GM21723 (cell line): ENCODE measurements at regions not wholly inside any gene's neighbourhood (a gene's known extent, or its start where the extent isn't known, plus 50 kb on each side); places are given as distances from the start of the nearest gene placed in this dataset.

ENCODE experiments used
- ATAC-seq: cut with Tn5 transposase; IDR thresholded peaks from one replicate; pipeline ENCODE4 v1.9.1; 2021; ENCODE audit warnings: mild to moderate bottlenecking, moderate library complexity; ENCODE audit not compliant: unreplicated experiment

- ATAC-seq, result no peak
These were observed 373.2 kb upstream of the FIGN start for GRCh38 chr2:164109006-164109405.

- no peak for ATAC-seq
These were observed 367.5 kb upstream of the FIGN start for GRCh38 chr2:164103271-164103670.

DNA sequence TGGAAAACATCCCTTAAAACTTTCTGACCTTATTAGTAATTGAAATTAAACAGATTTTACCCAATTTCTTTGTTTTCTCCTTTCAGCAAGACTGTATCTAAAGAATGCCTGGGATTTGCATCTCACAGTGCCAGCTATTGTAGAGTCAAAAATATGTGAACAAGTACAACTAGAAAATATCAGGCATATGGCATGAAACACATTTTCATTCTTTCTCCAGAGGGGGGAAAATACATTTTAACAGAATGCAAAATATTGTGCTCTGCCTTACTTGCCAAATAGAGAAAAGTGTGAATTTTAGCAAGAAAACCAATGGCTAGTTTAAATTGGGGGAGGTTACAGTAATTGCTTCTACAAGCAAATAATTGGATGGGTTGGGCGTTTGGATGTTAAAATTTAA is 366.6 kb upstream of the FIGN start:
- no peak for ATAC-seq

GRCh38 chr2:164091673-164092072 is 355.9 kb upstream of the FIGN start:
- no peak for ATAC-seq

- no peak for ATAC-seq
These were observed 354.7 kb upstream of the FIGN start for GRCh38 chr2:164090533-164090932.

DNA sequence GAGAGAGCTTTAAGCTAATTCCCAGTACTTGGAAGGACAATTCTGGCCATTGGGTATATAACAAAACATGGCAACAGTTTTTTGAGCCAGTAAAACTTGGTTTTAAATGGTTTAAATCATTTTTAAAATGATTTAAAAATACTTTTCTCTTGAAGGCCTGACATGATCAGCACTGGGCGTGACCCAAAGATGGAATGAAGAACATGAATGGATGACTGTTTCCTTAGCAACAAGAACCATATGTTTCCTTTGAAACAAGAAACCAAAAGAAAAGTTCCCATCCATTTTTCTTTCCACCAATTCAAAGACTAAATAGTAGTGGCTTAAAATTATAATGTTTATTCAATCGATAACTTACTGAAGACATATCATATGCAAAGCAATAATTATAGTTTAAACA is 348.3 kb upstream of the FIGN start:
- no peak for ATAC-seq

DNA sequence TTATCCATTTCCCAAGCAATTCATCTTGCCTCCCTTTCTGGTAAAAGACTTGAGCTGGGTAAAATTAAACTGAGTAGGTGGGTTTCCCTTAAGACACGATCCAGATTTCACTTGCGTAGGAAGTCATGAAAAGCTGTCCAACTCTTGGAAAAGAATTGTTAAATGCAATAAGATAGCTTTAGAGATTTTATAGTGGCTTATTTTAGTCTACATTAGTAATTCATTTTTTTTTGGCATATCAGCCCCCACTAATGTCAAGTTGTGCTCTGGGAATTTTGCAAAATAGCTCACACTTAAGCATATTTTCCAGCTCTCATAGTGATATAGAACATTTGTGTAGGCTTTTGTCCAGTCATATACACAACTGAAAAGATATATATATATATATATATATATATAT is 344.7 kb upstream of the FIGN start:
- no peak for ATAC-seq

DNA sequence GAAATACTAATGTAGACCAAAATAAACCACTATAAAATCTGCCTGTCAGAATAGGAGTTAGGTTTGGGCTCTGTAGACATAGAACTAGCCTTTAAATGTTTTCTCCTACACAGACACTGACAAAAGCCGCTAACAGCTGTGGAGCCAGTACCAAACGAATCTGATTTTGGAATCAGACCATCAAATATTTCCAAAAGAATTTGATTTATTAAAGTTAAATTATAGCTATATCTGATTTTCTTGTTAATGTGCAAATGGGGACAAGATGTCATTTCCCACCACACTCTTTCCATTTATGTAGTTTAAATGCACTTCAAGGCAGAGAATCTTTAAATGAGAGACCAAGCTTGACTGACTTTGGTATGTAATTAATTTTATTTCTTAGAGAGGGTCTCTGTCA is 343.4 kb upstream of the FIGN start:
- no peak for ATAC-seq

GRCh38 chr2:164078421-164078820 is 342.6 kb upstream of the FIGN start:
- ATAC-seq, result no peak

DNA sequence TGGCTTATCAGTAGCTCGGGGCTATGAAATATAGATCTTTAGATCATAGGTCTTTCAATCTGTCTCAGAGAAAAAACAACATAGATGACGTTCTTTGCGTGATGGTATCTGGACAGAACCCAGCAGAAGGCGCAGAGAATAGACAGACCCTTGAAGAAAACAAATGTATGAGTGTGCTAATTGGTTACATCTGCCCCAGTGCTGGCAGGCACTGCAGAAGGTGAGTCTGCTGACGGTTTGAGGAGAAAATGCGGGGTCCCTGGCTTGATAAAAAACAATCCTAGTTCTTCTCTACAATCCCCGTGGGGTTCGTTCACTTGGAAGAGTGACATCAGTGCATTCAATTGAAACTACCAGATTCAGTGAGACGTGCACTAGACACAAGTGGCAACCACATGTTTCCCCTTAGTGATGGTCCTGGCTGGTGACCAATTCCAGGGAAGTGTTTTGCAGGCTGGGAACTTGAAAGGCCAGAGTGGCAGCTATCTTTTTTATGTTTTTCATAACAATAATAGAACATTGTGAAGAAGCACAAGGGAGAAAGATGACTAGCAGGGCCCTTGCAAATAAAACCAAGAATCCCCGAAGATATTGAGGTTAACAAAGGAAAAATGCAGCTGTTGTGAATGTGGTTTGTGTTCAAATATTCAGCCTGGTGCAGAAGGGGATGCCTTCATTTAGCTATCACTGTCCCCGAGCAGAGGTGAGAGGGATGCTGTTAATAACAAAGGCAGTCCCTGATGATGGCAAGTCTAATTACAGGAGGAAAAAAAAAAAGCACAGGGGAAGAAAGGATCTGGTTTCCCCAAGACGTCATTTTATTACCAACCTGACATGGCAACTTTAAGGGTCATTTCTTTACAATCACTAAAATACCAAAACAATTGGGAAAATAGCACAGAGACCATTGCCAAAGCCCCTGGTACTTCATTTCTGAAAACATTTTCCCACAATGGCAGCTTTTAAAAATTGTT is 337.6 kb upstream of the FIGN start:
- no peak for ATAC-seq

GRCh38 chr2:164069540-164069939 is 333.7 kb upstream of the FIGN start:
- ATAC-seq, result no peak

- no peak for ATAC-seq
These were observed 332.3 kb upstream of the FIGN start for GRCh38 chr2:164068063-164068462.

GRCh38 chr2:164066095-164066494 is 330.3 kb upstream of the FIGN start:
- no peak for ATAC-seq

DNA sequence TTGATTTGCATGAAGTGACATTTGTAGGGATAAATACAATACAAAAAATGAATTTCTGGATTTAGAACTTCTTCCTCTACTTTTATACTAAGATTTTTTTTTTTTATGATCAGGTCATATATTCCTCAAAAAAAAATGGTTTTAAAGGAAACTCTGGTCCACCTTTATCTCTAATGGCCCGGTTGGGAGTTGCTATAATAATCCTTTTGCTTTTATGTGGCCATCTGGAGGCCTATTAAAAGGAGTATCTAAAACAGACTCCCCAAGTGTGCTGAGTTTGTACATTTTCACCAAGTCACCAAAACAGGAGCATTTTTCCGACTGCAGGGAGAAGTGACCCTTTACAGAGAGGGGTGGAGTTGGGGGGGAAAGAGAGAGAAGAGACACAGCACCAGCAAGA is 329.2 kb upstream of the FIGN start:
- ATAC-seq, result no peak

- peak; percentile 77 for ATAC-seq
These were observed 325.4 kb upstream of the FIGN start for GRCh38 chr2:164061129-164061746.

- ATAC-seq, result no peak
These were observed 324.2 kb upstream of the FIGN start for GRCh38 chr2:164060031-164060430.

- no peak for ATAC-seq
These were observed 319.8 kb upstream of the FIGN start for GRCh38 chr2:164055623-164056022.

DNA sequence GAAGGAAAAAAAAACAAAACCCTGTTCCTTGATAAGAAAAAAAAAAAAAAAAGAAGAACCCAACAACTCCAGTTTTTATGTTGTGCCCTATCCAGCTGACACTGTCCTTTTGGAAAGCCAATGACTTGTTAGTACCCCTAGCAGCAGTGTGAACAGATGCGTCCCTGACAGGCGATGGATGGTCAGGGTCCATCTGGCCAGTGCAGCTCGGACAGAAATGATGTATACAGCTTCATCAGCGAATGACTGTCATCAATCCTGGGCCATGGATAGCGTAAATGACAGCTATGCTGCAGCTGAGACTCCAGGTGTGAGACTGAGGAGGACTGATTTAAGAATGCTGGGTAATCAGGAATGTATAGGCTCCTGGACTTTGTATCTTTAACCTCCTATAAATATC is 318.8 kb upstream of the FIGN start:
- ATAC-seq, result no peak

DNA sequence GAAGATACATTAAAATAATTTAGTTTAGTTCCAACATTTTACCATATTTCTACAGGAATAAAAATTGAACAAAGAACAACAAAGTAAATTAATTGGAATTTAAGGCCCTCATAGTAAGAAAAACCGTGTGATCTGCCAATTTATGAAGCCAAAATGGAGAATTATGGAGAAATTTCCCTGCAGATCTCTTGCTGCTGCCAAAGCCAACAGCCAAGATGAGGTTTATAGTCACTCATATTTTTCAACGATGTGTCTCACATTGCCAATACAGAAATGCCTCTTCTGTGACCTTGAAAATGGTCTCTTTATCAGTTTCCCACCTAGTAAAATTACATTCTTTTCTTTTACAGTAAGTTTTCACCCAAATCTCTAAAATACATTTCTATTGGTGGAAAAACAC is 317.2 kb upstream of the FIGN start:
- no peak for ATAC-seq

GRCh38 chr2:164052006-164052405 is 316.2 kb upstream of the FIGN start:
- ATAC-seq, result no peak

- no peak for ATAC-seq
These were observed 312.9 kb upstream of the FIGN start for GRCh38 chr2:164048729-164049128.

GRCh38 chr2:164046040-164046439 is 310.2 kb upstream of the FIGN start:
- ATAC-seq, result no peak
